GM21737 (cell line): ENCODE measurements at regions not wholly inside any gene's neighbourhood (a gene's known extent, or its start where the extent isn't known, plus 50 kb on each side); places are given as distances from the start of the nearest gene placed in this dataset.
"Not testable (repeated sequence)": the region's sequence is repeated elsewhere in the genome, so short reads cannot be mapped to it uniquely, and the experiment has no call there.

ENCODE experiments used
- ATAC-seq: cut with Tn5 transposase; IDR thresholded peaks from one replicate; pipeline ENCODE4 v1.9.1; 2021; ENCODE audit warnings: mild to moderate bottlenecking, moderate library complexity; ENCODE audit not compliant: unreplicated experiment

GRCh38 chr2:146403546-146404160 is 1441.2 kb upstream of the ACVR2A start:
- ATAC-seq = not testable (repeated sequence)

GRCh38 chr2:146392631-146393030 is 1452.2 kb upstream of the ACVR2A start:
- ATAC-seq = no peak

GRCh38 chr2:146392186-146392585 is 1452.6 kb upstream of the ACVR2A start:
- no peak for ATAC-seq

- no peak for ATAC-seq
Observed at GRCh38 chr2:146388757-146389156, 1456.1 kb upstream of the ACVR2A start.

GRCh38 chr2:146386096-146386495 is 1458.7 kb upstream of the ACVR2A start:
- ATAC-seq = no peak

- ATAC-seq = no peak
Observed at GRCh38 chr2:146385031-146385430, 1459.8 kb upstream of the ACVR2A start.

GRCh38 chr2:146376511-146377064 is 1468.2 kb upstream of the ACVR2A start:
- no peak for ATAC-seq

- ATAC-seq = no peak
Observed at GRCh38 chr2:146374505-146374904, 1470.3 kb upstream of the ACVR2A start.

- not testable (repeated sequence) for ATAC-seq
Observed at GRCh38 chr2:146371364-146371763, 1473.5 kb upstream of the ACVR2A start.

GRCh38 chr2:146370826-146371225 is 1474.0 kb upstream of the ACVR2A start:
- no peak for ATAC-seq

- no peak for ATAC-seq
Observed at GRCh38 chr2:146366276-146366675, 1478.6 kb upstream of the ACVR2A start.

GRCh38 chr2:146365041-146365440 is 1479.8 kb upstream of the ACVR2A start:
- ATAC-seq = no peak

- no peak for ATAC-seq
Observed at GRCh38 chr2:146363731-146364130, 1481.1 kb upstream of the ACVR2A start.

GRCh38 chr2:146351689-146352088 is 1493.1 kb upstream of the ACVR2A start:
- no peak for ATAC-seq

- no peak for ATAC-seq
Observed at GRCh38 chr2:146349334-146349733, 1495.5 kb upstream of the ACVR2A start.

GRCh38 chr2:146324951-146325350 is 1519.9 kb upstream of the ACVR2A start:
- no peak for ATAC-seq

GRCh38 chr2:146323564-146323963 is 1521.3 kb upstream of the ACVR2A start:
- no peak for ATAC-seq

GRCh38 chr2:146321175-146321574 is 1523.7 kb upstream of the ACVR2A start:
- no peak for ATAC-seq

- ATAC-seq = no peak
Observed at GRCh38 chr2:146317959-146318358, 1526.9 kb upstream of the ACVR2A start.

- ATAC-seq = no peak
Observed at GRCh38 chr2:146312899-146313298, 1531.9 kb upstream of the ACVR2A start.

GRCh38 chr2:146305164-146305563 is 1539.7 kb upstream of the ACVR2A start:
- no peak for ATAC-seq

GRCh38 chr2:146301287-146301686 is 1543.5 kb upstream of the ACVR2A start:
- ATAC-seq = no peak

- no peak for ATAC-seq
Observed at GRCh38 chr2:146295080-146295670, 1549.7 kb upstream of the ACVR2A start.
